GM12891 (cell line): ENCODE measurements at regions not wholly inside any gene's neighbourhood (a gene's known extent, or its start where the extent isn't known, plus 50 kb on each side); places are given as distances from the start of the nearest gene placed in this dataset.

Experiments used
- DNase-seq: peaks from one replicate; pipeline ENCODE4 v3.0.0; 2011; ENCODE audit warnings: low spot score; ENCODE audit not compliant: insufficient read length
- FAIRE-seq: peaks from 2 replicates; lab custom pipeline; 2011; peaks lifted over from hg19 to GRCh38; lab: Jason Lieb, UNC
- PAX5 ChIP-seq: IDR thresholded peaks from 2 replicates; pipeline ENCODE4 v1.6.1; 2011; ENCODE audit warnings: low read length, moderate library complexity, mild to moderate bottlenecking; ENCODE audit not compliant: insufficient read depth, severe bottlenecking
- POLR2A ChIP-seq: IDR thresholded peaks from 2 replicates; pipeline ENCODE4 v1.6.1; 2011; ENCODE audit warnings: low read depth, low read length, control low read depth
- POLR2AphosphoS5 ChIP-seq: IDR thresholded peaks from 2 replicates; pipeline ENCODE4 v1.6.1; 2011; ENCODE audit warnings: low read depth, low read length, control low read depth
- POU2F2 ChIP-seq: IDR thresholded peaks from 2 replicates; pipeline ENCODE4 v1.6.1; 2011; ENCODE audit warnings: low read depth, mild to moderate bottlenecking, control low read depth, low read length, moderate library complexity
- SPI1 ChIP-seq: IDR thresholded peaks from 2 replicates; pipeline ENCODE4 v1.6.1; 2011; ENCODE audit warnings: low read depth, low read length, control low read depth
- TAF1 ChIP-seq: IDR thresholded peaks from 2 replicates; pipeline ENCODE4 v1.6.1; 2011; ENCODE audit warnings: low read depth, low read length, control low read depth

GRCh38 chr11:25943777-25944661 is 387.9 kb upstream of the ANO3 start:
- DNase-seq (no peak), FAIRE-seq (no peak)
- TF ChIP-seq SPI1 (no peak), POLR2AphosphoS5 (no peak), PAX5 (no peak), TAF1 (no peak), POU2F2 (no peak), POLR2A (no peak)

GRCh38 chr11:25949918-25950317 is 382.0 kb upstream of the ANO3 start:
- FAIRE-seq (no peak), DNase-seq (no peak)
- TF ChIP-seq SPI1, result no peak
- no peak for TF ChIP-seq PAX5
- no peak for TF ChIP-seq POLR2AphosphoS5
- TF ChIP-seq POU2F2, result no peak
- TF ChIP-seq POLR2A, result no peak
- no peak for TF ChIP-seq TAF1

- FAIRE-seq (no peak), DNase-seq (no peak)
- TF ChIP-seq POU2F2 (no peak), SPI1 (no peak), POLR2A (no peak), POLR2AphosphoS5 (no peak), TAF1 (no peak), PAX5 (no peak)
These were observed 378.9 kb upstream of the ANO3 start for GRCh38 chr11:25953006-25953405.

DNA sequence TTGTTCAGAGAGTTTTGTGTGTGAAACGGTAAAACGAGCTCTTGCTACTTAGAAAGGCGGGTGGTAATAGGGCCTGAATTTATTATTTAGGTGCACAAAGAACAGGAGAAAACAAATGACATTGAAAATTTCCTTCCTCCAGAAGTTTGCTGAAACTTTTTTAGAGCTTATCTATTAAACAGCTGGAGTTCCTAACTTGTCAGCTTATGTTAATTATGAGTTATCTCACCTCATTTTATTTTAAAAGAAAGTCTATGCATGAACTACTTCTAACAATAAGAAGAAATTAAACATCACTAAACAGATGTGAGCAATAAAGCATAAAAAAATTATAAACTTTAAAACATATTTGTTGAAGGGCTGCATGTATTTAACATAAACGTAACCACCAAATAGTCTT is 373.9 kb upstream of the ANO3 start:
- no peak for DNase-seq

GRCh38 chr11:25961539-25961938 is 370.4 kb upstream of the ANO3 start:
- no peak for FAIRE-seq
- DNase-seq, result no peak
- TF ChIP-seq TAF1 (no peak), SPI1 (no peak), POLR2AphosphoS5 (no peak)

More for the DNA sequence above, 373.9 kb upstream of the ANO3 start:
- TF ChIP-seq POU2F2 (no peak), SPI1 (no peak), POLR2A (no peak), TAF1 (no peak), PAX5 (no peak), POLR2AphosphoS5 (no peak)
- FAIRE-seq, result no peak

- FAIRE-seq (no peak), DNase-seq (no peak)
- no peak for TF ChIP-seq POLR2A
- TF ChIP-seq POLR2AphosphoS5, result no peak
- TF ChIP-seq POU2F2, result no peak
- no peak for TF ChIP-seq SPI1
- no peak for TF ChIP-seq TAF1
- no peak for TF ChIP-seq PAX5
These were observed 361.0 kb upstream of the ANO3 start for GRCh38 chr11:25970726-25971508.

DNA sequence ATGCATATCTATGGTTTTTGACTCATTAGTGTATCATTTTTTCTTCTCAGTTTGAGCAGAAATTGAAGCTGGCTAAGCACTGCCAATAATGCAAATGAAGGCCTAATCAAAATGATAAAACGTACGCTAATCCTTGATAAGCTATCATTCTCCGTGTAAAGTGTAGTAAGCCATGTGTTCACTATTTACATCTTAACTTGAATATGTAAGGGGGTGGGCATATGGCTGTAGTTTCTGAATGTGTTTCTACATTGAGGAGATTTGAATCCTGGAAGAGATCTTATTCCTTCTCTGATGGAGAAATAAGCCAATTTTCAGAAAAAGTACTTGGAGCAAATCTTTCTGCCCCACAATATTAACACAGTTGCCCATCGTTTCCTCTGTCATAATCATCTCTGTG is 351.8 kb upstream of the ANO3 start:
- TF ChIP-seq TAF1 (no peak), POU2F2 (no peak), POLR2A (no peak), POLR2AphosphoS5 (no peak), PAX5 (no peak), SPI1 (no peak)
- no peak for FAIRE-seq

DNA sequence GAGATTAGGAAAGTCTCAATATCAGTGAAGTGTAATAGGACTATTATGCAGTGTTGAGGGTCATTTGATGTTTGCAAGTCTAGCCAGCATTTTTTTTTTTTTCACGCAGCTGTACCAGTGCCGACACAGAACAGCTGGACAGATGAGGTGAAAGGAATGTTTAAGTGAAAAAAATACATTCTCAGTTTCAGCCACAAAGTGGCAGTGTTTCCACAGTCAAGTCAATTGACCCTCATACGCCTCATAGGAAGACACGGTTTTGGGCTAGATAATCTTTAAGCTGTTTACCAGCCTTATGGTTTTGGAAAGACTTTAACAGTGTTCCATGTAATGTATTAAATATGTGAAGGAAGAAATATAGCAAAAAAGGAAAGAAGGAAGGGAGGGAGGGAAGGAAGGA is 349.9 kb upstream of the ANO3 start:
- no peak for DNase-seq
- FAIRE-seq, result peak; percentile 82
- TF ChIP-seq POU2F2, result no peak
- no peak for TF ChIP-seq POLR2AphosphoS5
- TF ChIP-seq SPI1, result no peak
- no peak for TF ChIP-seq PAX5
- no peak for TF ChIP-seq TAF1
- no peak for TF ChIP-seq POLR2A

More for the DNA sequence above, 351.8 kb upstream of the ANO3 start:
- no peak for DNase-seq

- no peak for FAIRE-seq
- TF ChIP-seq POU2F2 (no peak), POLR2AphosphoS5 (no peak), TAF1 (no peak), PAX5 (no peak)
- DNase-seq, result no peak
These were observed 348.6 kb upstream of the ANO3 start for GRCh38 chr11:25983280-25983679.

DNA sequence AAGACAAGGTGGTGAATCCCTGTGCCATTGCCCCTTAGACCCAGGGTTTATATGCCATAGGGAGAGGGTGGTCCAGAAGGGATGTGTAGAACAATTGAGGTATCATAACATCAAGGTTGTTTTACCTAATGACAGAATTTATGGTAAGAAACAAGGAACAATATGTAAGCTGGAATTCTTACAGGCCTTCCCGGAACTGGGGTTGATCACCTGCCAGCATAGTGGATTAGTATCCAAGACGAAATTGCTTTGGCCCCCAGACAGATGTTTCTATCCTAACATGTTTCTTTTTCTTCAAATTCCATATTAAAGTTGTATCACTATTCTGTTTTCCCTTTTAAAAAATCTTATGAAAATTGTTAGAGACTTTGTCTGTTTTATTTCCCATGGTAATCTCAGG is 343.8 kb upstream of the ANO3 start:
- no peak for FAIRE-seq
- TF ChIP-seq POLR2A (no peak), PAX5 (no peak), TAF1 (no peak), POU2F2 (no peak), POLR2AphosphoS5 (no peak), SPI1 (no peak)

More for the DNA sequence above, 343.8 kb upstream of the ANO3 start:
- DNase-seq, result no peak
